OCI-LY1 (cell line): ENCODE measurements at regions not wholly inside any gene's neighbourhood (a gene's known extent, or its start where the extent isn't known, plus 50 kb on each side); places are given as distances from the start of the nearest gene placed in this dataset.

ENCODE experiments used
- CTCF ChIP-seq: fragments of 200-600 bp; sonication (generic), shearing (Covaris generic); IDR thresholded peaks from 2 replicates; pipeline ENCODE4 v1.5.1; 2017; ENCODE audit warnings: mild to moderate bottlenecking, antibody characterized with exemption, low read length, moderate library complexity, mixed read lengths
- EZH2 ChIP-seq: fragments of 200-600 bp; sonication (generic), shearing (Covaris generic); IDR thresholded peaks from 2 replicates; pipeline ENCODE4 v1.8.0; 2017; ENCODE audit warnings: borderline replicate concordance, mixed run types, mild to moderate bottlenecking, antibody characterized with exemption, low read length, moderate library complexity, mixed read lengths

DNA sequence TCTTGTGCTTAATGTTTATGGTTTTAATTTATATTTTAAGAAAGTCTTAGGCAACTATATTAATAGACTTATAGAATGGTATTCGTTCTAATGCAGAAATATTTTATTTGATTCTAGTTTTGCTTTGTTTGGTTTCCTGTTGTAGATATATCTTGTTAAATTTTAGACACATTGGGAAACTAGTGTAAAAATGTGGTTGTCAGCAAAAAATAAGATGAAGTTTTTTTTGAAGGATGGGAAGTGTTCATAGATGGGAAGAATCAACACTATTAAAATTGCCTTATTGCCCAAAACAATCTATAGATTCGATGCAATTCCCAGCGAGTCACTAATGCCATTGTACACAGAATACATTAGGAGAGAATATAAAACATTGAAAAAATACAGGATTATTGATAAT, 278.9 kb downstream of the ZWINT start:
- no peak for TF ChIP-seq CTCF
- TF ChIP-seq EZH2: no peak
